GM18520 (cell line): ENCODE measurements at regions not wholly inside any gene's neighbourhood (a gene's known extent, or its start where the extent isn't known, plus 50 kb on each side); places are given as distances from the start of the nearest gene placed in this dataset.
"Not testable (repeated sequence)": the region's sequence is repeated elsewhere in the genome, so short reads cannot be mapped to it uniquely, and the experiment has no call there.

Experiments used
- ATAC-seq: cut with Tn5 transposase; IDR thresholded peaks from one replicate; pipeline ENCODE4 v1.9.1; 2021; ENCODE audit not compliant: unreplicated experiment

DNA sequence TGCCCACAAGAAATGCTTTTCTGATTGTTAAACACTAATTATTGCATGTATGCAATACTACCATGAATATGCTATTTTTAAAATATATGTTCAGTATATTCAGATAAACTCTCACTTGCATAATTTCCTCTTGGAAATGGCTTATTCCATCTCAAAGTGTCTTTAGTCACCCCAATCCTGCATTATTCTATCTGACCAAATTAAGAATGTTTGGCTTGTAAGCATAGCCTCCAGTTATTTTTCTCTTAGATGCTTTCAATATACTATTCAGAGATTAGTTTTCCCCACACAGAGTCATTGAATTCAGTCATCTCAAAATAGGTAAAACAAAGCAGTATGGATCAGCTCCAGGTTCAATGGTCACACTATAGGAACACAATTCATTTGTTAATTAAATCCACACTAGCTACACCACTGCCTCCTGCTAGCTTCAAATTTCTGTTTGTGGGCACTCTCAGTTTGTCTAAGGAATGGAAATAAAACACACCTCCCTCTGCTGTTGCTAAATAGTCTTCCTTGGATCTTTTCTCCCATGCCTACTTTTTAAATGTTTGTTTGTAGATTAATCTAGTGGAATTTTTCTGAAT, 134.6 kb upstream of the TBCA start:
- ATAC-seq, result no peak

DNA sequence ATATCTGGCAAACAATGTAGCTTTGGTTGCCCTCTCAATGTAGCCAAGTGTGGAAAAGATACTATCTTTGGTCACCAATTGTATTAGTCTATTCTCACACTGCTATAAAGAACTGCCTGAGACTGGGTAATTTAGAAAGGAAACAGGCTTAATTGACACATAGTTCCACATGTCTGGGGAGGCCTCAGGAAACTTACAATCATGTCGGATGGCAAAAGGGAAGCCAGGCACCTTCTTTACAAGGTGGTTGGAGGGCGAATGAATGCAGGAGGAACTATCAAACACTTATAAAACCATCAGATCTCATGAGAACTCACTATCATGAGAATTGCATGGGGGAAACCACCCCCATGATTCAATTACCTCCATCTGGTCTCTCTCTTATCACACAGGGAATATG, 133.1 kb upstream of the TBCA start:
- ATAC-seq, result no peak

DNA sequence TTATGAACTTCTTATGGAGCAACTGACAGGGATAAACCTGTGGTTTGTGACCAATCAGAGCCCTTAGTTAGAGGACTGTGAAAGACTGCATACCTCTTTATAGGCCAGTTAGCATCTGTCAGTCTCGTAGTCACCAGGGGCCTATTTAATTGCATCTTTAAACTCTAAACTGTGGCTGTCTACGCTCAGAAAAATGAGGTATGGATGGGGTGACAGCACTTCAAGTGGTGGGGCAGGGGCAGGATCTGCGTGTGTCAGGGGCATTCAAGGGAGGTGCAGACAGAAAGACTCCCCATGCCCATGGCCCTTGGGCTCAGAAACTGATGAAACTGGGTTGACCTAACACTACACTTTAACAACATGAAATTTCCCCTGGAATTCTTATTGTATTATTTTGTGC, 132.6 kb upstream of the TBCA start:
- no peak for ATAC-seq

DNA sequence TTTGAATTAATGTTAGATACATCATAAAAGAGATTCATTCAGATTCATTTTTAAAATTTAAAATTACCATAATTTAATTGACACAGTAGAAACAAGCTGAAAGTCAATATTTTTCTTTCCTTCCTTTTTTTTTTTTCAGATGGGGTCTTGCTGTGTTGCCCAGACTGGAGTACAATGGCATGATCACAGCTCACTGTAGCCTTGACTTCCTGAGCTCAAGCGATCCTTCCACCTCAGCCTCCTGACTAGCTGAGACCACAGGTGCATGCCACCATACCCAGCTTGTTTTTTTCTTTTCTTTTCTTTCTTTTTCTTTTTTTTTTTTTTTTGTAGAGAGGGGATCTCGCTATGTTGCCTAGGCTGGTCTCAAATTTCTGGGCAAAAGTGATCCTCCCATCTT, 131.6 kb upstream of the TBCA start:
- ATAC-seq, result no peak

DNA sequence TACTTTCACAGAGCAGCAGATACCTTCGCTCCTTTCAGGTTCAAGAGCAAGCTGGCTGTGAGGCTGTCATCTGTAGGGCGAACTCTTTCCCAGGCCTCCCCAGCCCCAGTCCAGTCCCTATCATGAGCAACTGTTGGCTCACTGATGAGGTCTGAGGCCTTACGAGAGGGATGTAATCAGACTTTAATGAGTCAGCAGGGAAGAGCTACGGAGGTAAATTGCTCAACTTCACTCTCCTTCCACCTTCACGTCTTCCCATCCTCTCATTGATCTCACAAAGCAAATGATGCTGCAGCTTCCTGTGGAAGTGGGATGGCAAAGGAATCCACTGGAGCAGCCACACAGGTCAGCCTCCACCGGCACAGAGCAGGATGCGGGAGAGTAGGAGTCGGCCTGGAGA, 130.7 kb upstream of the TBCA start:
- no peak for ATAC-seq

DNA sequence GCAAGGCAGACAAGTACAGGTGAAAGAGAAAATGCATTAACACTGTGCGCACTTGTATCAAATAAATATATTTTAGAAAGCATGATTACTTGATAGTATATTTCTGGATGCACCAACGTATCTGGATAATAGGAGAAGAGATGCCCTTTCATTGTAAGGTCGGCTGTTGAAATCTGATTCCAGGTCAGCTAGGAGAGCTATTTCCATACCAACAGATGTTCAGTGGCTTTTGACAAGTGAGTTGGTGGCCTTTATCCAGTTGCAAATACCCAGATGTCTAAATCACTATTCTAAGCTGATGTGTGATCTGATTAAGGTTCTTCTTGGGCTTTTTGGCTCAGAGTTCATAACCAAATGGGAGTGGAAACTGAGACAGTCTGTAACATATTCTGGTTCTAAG, 128.2 kb upstream of the TBCA start:
- ATAC-seq, result no peak

DNA sequence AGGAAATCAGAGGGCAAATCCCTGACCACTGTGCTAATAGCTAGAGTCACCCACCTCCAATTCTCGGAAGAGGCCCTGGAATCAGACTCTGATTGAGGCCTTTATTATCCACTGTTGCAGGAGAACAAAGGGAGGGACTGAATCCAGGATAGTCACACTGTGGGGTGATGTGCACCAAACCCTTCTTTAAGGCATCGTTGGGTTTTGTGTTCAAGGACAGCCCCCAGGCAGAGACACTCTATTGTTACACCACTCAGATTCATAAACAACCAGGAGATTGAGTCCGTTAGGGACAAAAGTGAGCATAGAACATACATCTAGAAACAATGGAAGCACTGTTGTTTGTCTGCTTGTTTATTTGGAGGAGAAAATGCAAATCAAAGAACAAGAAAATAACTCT, 124.6 kb upstream of the TBCA start:
- ATAC-seq, result no peak

DNA sequence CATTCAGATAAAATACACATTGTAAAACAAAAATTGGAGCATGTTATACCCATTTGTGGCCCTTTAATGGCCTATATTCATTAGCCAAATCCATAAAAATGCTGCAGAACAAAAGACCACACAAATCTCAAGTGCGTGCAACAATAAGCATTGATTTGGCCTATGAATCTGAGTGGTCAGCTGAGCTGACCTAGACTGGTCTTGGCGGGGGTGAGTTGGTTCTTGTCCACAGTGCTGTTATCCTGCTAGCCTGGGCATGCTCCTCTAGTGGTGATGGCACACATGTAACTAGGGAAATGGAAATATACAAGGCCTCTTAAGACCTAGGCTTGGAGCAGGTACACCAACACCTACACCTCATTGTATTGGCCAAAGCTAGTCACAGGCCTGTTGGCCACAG, 122.2 kb upstream of the TBCA start:
- ATAC-seq, result no peak

DNA sequence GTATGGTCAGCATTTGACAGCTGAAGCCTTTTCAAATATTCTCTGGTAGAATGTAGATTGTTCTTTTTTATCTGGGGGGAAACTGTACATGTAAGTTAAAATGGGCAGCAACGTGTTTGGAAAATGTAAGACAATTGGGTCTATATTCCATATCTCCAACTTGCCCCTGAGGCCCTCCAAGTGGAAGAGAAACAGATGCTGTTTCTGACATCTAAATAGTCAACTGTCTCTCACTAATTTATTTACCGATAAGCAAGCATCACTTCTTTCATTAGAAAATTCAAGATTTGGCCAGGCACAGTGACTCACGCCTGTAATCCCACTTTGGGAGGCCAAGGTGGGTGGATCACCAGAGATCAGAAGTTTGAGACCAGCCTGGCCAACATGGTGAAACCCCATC, 120.2 kb upstream of the TBCA start:
- no peak for ATAC-seq

DNA sequence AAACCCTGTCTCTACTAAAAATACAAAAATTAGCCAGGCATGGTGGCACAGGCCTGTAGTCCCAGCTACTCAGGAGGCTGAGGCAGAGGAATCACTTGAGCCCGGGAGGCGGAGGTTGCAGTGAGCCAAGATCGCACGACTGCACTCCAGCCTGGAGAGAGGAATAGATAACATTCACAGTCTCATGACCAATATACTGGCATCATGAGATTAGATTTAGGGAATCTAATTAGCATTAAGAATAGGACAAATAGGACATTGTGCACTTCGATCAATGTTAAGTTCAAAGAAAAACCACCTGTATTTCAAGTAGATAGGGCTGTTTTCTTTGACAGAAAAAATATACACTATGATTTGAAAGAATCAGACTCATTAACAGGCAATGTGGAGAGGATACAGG, 118.0 kb upstream of the TBCA start:
- ATAC-seq, result not testable (repeated sequence)

DNA sequence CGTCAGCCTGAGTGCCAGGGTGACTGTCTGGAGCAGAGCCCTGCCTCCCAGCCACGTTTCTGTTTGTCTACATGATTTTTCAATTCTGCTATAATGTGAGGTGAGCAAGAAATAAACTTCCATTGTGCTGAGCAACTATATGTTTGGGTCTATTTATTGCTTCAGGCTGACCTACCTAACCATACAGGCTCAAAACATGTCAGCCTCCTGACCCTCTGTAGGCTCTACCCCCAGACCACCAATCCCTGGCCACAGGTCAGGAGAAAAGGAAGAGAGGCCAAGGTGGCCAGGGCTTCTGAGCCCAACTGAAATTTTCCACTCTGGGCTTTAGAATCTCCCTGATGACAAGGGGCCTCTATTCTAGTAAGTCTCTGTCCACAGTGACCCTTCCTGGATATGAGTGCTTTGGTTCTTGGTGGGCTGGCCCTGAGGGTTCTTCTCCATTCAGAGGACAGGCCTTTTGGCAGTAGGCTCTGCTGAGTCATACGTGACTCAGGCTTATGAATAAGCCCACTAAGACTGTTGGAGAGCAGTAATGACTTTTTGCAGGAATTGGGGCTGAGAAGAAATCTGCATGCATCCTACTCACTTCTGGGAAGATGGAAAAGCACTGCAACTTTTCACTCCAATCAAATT, 117.2 kb upstream of the TBCA start:
- ATAC-seq, result no peak

DNA sequence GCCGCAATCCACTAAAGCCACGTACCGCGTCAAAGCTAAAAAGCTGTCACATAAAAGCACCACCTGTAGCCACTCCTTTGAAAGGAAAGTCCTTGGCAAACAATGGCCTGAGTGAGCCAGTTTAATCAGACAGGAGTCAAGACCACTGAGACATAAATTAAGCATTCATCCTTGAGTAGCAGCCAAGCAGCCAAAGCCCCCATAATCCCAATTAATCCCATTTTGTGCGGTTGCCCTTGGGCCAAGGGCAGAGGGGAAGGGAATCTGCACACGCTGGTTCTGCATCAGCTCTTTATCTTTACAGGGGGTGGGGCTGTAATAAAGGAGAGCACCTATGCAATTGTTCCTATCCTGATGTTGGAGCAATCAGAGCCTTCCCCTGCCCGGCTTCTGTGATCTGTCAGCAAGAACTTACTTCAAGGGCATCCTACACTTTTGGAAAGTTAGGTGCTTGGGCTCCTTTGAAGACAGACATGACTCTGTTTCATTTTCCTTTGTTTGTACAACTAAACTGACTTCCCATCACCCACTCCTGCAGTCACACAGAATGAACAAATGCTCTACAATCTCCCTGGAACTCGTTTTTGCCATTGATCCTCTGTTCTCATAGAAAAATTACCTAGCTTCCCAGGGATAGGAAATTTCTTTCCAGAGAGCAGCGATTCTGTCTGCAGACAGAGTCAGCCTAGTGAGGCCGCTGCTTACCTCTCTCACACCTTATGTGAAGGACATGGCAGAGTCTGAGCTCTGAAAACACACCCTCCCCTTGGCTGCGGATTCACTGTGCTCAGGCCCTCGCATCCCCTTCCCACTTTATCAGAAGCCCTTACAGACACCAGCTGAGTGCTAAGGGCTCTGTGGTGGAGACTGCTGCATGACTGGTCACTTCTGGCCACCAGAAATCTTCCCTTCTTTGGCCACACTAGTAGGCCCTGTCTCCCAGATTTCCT, 116.2 kb upstream of the TBCA start:
- no peak for ATAC-seq

DNA sequence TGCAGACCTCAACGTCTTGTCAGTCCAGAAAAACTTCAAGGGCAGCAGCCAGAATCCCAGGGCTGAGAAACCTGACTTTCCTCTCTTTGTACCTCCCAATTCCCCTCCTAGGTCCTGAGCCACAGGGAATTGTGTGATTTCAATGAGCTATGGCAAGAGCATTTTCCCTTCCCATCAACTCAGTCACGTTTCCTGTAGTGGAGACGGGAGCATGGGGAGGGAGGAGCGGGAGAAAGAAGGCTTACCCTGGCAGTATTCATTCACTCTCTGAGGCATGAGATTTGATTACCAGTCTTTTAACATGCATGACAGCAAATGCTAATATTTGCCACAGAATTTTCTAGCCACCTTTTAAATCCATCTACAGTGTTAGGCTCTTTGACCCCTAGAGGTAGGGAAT, 109.4 kb upstream of the TBCA start:
- ATAC-seq, result no peak

DNA sequence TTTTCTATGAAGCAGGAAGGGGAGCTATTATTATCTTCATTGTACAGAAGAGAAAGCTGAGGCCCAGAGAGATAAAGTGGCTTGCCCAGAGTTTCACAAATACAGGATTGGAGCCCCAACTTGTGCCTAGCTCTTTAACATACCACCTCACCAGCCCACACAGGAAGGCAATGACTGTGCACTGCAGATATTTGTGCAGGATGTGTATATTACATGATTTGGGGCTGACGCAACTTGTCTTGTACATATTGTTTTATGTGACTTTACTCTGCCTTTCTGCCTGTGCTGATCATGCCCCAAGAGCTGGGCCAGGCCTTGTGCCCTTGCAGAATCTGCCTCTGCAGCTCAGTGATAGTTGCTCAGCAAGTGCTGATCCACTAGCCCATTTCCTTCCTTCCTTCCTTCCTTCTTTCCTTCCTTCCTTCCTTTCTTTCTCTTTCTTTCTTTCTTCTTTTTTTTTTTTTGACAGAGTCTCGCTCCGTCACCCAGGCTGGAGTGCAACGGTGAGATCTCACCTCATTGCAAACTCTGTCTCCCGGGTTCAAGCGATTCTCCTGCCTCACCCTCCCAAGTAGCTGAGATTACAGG, 106.6 kb upstream of the TBCA start:
- ATAC-seq, result no peak

DNA sequence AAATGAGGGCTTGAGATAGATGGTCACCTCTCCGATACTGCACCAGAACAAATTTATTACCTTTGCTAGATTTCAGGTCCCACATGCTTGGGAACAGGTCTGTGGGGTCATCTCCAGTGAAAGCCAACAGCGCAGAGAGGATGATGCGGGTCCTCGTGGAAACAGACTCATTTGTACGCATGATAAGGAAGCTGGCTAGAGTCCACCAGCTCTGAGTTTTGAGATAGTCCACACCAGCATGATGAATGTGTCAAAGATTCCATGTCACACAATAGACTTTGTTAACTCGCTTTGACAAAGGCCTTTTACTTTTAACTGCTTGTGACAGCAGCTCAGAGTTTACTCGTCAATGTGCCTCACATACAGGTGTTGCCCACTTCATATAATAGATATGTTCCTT, 105.4 kb upstream of the TBCA start:
- ATAC-seq, result no peak

DNA sequence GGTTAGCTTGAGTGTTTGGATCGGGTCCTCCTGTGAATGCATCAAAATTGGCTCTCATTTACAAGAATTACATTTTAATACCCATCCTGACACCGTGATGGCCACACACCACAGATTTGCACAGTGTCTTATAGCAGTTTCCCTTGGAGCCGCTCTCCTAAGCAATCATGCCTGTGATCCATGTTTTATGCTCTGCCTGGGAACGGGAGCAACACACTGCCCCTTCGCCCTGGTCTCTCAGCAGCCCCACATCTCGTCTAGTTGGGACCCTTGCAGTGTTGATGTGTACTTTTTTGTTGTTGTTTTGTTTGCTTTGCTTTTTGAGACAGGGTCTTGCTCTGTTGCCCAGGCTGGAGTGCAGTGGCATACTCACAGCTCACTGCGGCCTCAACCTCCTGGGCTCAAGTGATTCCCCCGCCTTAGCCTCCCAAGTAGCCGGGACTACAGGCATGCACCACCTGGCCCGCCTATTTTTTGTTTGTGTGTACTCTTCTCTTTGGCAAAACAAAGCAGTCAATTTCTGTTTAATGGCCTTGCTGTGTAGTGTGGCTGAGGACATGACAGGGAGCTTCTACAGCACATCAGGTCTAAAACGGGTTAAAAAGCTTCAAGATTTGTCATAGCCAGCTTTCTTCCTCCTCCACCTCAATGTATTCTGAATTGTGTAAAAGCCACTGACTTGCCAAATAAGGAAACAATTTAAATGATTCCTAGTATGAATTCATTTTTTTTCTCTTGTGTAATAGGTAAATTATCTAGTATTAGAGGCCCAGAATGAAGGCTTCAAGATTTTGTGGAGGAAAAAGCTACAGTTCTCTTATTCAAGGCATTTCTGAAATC, 101.6 kb upstream of the TBCA start:
- ATAC-seq, result no peak

DNA sequence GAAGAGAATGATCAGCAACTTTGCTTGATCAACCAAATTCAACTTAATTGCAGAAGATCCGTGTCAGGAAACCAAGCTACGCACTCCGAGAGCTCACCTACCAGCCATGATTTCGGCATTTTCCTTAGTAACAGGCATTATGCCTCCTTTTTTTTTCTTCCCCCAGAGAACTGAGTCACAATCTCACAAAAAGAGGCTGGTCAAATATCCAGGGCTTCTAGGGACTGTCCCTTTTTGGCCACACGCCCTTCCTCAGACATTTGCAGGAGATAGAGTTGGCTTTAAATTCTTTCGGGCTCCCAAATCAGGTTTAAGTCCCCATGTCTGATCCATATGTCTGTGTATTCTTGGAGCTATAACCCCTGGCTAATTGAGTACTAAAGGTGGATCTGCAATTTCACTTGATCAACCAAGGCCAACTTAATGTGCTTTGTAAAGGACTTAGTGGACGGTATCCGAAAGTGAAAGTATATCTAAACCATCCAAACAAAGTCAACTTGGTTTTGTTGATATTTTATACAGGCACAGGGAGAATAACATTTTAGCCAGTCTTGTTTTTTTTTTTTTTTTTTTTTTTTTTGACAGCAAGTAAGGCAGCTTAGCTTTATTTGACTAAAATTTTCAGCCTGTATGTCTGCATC, 100.8 kb upstream of the TBCA start:
- no peak for ATAC-seq

DNA sequence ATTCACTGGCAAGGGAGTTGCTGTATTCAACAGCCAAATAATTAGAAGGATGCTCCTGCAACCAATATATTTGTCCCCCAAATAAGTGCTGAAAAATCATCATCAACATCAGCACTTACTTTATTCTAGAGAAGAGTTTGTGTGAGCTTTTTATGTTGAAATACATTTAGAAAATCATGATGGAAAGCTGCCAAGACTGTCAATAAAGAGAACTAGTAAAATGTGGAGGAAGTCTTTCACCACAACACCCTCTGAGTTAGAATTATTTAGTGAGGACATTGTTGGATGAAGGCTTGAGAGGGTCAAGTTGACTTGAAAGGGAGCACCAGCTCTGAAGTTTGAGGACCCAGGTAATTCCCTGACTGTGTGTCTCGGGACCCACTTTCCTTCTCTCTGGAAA, 100.2 kb upstream of the TBCA start:
- ATAC-seq, result no peak

DNA sequence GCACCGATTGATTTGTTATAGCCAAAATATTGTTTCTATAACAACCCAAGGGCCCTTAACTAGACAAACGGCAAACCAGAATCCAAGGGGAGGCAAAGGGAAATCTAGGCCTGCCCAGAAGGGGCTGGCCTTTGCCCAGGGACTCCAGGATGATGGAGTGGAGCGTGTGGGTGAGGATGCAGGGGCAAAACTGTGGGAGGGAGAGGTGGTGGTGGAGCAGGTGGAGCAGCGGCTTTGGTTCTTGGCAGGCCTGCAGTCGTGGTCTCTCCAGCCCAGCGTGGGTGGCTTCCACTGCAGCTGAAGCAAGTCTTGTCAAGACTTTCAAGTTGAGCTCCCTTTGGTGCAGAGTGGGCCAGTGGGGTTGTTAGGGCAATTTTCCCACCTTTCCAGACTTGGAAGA, 98.6 kb upstream of the TBCA start:
- ATAC-seq, result no peak

DNA sequence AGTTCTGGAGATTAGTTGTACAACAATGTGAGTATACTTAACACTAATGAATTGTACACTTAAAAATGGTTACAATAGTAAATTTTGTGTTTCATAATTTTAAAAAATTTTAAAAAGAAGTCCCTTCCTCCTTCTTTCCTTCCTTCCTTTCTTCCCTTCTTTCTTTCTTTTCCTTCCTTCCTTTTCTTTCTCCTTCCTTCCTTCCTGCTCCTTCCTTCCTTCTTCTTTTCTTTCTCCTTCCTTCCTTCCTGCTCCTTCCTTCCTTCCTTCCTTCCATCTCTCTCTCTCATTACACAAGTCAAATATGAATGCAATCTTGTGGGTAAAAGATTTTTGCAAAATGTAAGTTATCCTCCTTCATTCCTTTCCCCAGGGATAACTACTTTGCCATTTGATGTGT, 97.1 kb upstream of the TBCA start:
- no peak for ATAC-seq

DNA sequence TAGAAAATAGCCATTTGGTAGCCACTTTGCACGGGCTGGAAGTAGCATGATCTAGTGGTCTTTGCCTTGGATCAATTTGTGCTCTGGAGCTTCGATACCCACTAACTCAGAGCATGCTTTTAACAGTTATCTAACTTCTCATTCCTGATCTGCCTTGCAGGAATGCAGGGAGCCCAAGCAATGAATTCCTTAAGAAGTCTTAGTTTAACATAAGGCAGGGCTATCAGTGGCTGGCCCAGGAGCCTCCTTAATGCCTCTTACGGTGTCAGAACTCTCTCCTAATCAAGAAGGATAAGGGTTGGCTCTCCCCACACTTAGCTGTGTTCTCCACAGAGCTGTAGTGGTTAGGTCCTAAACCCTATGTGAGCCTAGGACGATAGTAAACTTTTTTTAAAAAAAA, 95.8 kb upstream of the TBCA start:
- ATAC-seq, result no peak
